HG03095 (cell line): ENCODE measurements at regions not wholly inside any gene's neighbourhood (a gene's known extent, or its start where the extent isn't known, plus 50 kb on each side); places are given as distances from the start of the nearest gene placed in this dataset.
"Not testable (repeated sequence)": the region's sequence is repeated elsewhere in the genome, so short reads cannot be mapped to it uniquely, and the experiment has no call there.

ENCODE experiments used
- ATAC-seq: cut with Tn5 transposase; IDR thresholded peaks from one replicate; pipeline ENCODE4 v1.9.1; 2021; ENCODE audit warnings: moderate library complexity; ENCODE audit not compliant: unreplicated experiment

DNA sequence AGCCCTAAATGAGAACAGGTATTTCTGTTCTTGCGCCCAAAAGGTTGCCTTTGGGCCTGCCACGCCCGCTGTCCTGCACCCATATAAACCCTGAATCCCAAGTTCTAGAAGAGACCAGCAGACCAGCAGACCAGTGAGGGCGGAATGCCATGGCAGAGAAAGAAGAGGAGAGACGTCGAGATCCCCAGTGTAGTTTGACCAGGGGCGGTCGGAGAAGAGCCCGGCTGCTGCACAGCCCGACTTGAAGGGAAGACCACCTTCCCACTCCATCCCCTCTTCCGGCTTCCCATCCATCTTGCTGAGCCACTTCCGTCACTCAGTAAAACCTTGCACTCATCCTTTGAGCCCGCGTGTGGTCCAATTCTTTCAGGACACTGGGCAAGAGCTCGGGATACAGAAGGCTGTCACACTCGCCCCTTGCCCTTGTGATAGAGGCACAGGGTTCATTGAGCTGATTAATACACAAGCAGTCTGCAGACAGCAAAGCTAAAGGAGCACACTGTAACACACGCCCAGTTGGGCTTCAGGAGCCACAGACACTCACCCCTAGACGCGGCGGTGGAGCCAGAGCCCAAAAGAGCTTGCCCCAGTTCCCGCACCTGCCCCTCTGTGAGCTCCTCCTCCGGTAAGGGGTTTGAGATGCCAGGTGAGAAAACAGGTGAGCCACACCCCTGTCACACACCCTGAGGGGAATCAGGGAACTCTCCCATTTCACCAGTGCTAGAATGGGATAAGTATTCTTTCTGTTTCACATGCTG is 230.8 kb downstream of the PCDH10 start:
- no peak for ATAC-seq

DNA sequence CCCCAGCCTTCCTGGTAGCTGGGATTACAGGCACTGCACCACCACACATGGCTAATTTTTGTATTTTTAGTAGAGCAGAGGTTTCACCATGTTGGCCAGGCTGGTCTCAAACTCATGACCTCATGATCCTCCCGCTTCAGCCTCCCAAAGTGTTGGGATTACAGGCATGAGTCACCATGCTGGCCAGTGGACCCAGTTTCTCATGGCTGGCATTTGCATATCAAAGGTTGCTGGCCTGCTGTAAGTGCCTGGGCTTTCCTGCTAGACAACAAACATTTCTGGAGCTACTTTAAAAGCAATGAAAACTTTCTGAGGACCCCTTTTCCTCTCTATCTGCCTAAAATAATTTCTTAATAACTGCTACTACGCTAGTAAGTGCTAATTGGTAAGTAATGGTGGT is 228.2 kb downstream of the PCDH10 start:
- ATAC-seq: no peak

- no peak for ATAC-seq
These were observed 223.6 kb downstream of the PCDH10 start for GRCh38 chr4:133372699-133373098.

DNA sequence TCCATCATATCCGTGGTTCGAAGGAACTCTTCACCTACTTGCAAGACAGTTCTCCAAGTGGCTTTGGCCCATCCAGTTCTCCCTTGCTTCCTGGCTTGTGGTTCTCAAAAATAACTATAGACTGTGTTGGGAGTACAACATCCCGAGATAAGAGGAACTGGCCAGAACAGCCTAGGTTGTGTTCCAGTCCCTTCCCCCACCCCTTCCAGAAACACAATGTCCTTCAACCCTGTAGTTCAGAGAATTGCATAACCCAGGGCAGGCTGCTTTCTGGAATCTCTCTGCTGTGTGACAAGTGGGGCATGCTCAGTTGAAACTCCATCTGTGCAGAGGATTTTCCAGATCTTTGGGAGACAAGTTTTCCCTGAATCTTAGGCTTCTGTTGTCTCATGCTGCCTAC is 206.5 kb downstream of the PCDH10 start:
- ATAC-seq: no peak

DNA sequence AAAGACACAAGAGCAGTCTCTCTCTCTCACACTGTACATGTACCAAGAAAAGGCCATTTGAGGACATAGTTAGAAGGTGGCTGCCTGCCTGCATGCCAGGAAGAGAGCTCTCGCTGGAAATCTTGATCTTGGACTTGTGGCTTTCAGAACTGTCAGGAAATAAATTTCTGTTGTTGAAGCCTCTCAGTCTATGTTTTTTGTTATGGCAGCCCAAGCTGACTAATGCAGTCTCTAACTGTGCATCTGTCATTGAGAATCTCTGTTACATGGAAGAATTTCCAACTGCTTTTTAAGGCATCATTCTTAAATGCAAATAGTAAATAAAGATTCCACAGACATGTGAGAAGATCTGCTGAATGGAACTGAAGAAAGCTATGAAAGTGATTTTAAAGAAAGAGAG is 198.3 kb downstream of the PCDH10 start:
- no peak for ATAC-seq

DNA sequence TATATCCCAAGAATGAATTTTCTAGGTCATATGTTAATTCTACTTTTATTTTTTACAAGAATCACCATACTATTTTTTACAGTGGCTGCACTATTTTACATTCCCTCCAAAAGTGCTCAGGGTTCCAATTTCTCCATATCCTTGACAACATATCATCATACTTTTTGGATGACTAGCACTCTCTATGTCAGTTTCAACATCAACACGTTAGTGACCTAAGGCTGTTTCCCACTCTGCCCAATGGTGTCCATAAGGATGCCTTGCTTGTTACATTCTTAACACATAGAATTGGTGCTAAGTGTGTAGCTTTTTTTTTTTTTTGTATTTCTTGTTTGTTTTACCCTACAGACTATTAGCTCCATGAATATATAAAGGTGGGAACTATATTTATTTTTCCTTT is 175.4 kb downstream of the PCDH10 start:
- no peak for ATAC-seq

- ATAC-seq: no peak
These were observed 174.6 kb downstream of the PCDH10 start for GRCh38 chr4:133323670-133324069.

DNA sequence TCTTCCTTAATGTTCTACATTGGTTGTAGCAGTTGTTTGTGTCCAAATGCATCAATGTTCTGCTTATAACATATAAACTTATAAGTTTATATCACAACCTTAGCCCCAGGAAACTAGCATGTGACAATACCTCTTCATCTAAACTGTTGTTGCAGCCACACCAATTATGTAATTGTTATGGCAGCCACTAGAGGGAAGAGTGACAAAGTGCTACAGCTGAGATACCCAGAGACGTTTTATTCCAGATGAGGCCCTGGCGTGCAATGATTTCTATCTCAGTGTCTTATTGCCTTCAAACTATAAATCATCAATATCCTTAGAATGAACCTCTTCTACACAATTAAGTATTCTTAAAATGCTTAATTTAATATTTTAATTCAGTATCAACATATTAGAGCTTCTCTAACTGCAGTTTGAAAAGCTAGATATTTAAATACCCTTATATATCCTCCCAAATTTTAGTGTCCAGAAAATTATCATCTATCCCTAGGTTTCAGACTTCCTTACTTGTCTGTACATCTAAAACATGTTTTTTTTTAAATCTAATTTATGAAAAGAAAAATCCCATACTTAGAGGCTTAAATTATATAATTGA is 171.6 kb downstream of the PCDH10 start:
- ATAC-seq: peak; percentile 82

DNA sequence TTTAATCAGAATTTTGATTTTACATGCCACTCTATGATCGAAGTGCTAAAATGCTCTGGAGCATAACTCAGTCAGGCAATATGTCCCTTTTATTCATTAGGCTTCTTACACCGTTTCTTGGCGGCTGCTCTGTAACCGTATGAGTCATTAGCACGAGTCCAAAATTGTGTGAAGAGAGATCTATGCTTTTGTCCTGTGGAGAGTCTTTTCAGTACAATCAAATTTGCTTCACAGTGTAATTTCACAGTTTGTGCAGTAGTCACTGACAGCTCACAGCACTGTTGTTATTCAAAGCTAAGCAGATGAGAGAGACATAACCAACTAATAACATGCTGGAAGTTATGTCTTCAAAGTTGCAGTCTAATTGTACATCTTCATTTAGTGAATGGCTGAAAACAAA is 167.8 kb downstream of the PCDH10 start:
- ATAC-seq: no peak

GRCh38 chr4:133314991-133315390 is 165.9 kb downstream of the PCDH10 start:
- ATAC-seq: no peak

DNA sequence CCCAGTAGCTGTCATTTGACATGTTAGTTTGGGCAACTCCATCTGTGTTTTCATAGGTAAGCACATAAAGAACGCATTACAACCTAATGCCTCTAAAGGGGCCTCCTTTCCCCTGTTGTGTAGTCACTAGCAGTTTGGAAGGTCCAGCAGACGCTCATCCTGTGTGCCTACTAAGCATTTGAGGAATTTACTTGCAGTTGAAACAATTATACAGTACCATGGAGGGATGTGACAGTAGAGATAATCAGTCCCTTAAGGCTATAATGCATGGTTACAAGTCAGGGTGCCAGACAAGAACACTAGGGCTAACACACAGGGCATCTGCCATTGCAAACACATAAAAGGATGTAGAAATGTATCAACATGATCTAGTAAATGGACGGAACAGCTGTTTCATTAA is 138.3 kb downstream of the PCDH10 start:
- ATAC-seq: no peak

GRCh38 chr4:133278591-133278990 is 129.5 kb downstream of the PCDH10 start:
- ATAC-seq: no peak

DNA sequence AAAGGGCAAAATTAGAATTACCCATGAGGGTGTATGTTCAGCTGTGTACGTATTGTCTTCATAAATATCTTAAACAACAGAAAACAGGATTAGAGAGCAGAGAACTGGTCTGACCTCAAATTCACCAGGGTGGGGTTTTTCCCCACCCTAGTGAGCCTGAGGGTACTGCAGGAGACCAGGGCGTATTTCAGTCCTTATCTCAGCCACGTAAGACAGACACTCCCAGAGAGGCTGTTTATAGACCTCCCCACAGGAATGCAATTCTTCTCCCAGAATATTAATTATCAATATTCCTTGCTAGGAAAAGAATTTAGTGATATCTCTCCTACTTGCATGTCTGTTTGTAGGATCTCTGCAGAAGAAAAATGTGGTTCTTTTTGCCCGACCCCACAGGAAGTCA is 128.8 kb downstream of the PCDH10 start:
- ATAC-seq: not testable (repeated sequence)

- no peak for ATAC-seq
These were observed 126.2 kb downstream of the PCDH10 start for GRCh38 chr4:133275246-133275645.

DNA sequence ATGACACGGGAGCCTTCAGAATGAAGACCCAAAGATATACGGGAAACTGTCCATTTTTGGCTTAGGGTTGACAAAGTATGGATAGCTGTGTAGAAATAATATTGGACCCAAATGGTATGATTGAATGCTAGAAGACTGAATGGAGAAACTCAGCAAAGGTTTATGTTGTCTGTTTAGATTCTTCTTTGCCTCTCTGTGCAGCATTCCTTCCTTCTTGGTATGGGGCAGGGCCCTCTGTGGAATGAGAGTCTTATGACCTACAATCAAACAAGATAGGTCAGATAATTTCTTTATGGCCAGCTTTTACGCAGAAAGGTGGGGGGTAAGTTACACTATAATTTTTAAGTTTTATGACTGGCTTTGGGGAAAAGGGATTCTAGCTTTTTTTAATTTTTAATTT is 124.3 kb downstream of the PCDH10 start:
- no peak for ATAC-seq

DNA sequence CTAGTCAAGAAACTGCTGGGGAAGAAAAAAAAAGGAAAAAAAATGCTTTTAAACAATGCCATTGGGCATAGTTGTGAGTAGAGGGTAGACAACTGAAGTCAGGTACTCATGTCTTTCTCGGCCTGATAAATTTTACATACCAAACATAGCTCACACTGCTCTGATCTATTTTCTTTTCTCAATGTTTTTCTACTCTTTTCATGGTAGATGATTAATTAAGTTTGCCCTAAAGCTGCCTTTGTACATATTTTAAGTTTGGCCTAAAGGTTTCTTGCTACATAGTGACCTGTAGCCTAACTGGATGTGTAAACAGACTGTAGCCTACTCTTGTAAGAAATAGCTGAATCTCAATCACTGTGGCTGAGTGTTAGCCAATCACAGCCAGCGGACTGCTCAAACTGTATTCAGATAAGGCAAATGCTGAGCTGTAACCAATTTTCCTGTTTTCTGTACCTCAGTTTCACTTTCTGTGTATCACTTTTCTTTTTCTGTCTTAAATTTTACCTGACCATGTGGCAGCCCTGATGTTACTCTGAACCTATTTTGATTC is 121.0 kb downstream of the PCDH10 start:
- ATAC-seq: no peak

GRCh38 chr4:133268205-133268604 is 119.1 kb downstream of the PCDH10 start:
- no peak for ATAC-seq

- ATAC-seq: not testable (repeated sequence)
These were observed 118.4 kb downstream of the PCDH10 start for GRCh38 chr4:133267506-133267905.

DNA sequence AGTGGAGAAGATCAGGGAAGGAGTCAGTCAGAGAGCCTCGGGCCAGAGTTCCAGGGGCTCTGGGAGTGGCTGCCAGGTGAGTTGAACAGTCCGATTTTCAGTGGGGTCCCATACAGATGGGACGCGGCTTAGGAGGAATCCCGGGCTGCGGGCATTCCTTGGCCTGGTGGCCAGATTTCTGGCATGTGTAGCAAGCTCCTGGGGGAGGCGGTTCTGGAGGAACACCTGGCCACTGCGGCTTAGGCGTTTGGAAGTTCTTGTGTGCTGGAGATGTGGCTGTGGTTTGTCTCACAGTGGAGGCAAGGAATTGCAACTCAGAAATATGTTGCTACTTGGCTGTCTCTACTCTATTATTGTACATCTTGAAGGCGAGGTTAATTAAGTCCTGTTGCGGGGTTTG is 117.9 kb downstream of the PCDH10 start:
- not testable (repeated sequence) for ATAC-seq

GRCh38 chr4:133264251-133264650 is 115.2 kb downstream of the PCDH10 start:
- not testable (repeated sequence) for ATAC-seq

DNA sequence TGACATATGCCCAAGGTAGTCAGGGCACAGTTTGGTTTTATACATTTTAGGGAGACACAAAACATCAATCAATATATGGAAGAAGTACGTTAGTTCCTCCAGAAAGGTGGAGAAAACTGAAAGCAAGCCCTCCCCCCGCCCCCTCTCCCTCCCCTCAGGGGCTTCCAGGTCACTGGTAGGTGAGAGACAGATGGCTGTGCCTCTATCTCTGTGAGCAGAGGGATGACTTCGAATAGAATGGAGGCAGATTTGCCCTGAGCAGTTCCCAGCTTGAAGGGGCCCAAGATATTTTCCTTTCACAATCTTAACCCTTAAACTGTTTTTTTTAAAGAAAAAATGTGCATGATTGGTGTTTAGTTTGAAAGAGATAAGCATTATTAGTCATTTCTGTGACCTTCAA is 114.0 kb downstream of the PCDH10 start:
- no peak for ATAC-seq

GRCh38 chr4:133247861-133248260 is 98.8 kb downstream of the PCDH10 start:
- ATAC-seq: no peak
